ENCODE measurements at regions not wholly inside any gene's neighbourhood (a gene's known extent, or its start where the extent isn't known, plus 50 kb on each side); places are given as distances from the start of the nearest gene placed in this dataset.

DNA sequence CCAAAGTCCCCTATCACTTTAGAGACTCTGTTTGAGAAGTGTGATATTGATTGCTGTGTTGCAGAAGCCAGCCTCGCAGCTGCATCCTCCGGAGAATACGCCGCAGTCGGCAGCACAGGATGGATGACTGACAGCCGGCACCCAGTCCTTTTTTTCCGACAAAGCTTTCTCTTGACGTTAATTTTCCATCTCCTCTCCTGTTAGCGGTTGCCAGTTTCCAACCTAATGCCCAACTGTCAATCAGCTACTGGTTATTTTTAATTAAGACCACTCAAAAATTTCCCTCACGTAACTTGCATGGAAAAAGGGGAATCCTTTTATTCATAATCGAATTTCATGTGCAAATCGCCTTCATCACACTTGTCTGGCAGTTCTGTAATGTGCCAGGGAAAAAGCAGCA, 953.9 kb downstream of the CDH11 start:
- TF ChIP-seq, protein P1, sequence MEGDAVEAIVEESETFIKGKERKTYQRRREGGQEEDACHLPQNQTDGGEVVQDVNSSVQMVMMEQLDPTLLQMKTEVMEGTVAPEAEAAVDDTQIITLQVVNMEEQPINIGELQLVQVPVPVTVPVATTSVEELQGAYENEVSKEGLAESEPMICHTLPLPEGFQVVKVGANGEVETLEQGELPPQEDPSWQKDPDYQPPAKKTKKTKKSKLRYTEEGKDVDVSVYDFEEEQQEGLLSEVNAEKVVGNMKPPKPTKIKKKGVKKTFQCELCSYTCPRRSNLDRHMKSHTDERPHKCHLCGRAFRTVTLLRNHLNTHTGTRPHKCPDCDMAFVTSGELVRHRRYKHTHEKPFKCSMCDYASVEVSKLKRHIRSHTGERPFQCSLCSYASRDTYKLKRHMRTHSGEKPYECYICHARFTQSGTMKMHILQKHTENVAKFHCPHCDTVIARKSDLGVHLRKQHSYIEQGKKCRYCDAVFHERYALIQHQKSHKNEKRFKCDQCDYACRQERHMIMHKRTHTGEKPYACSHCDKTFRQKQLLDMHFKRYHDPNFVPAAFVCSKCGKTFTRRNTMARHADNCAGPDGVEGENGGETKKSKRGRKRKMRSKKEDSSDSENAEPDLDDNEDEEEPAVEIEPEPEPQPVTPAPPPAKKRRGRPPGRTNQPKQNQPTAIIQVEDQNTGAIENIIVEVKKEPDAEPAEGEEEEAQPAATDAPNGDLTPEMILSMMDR (IDR thresholded peaks at IDR 0.05): no peak
- TF ChIP-seq POLR2AphosphoS5 (IDR thresholded peaks at IDR 0.05): no peak

Data from prostate gland (tissue), 2 donors.